HG02852 (cell line): ENCODE measurements at regions not wholly inside any gene's neighbourhood (a gene's known extent, or its start where the extent isn't known, plus 50 kb on each side); places are given as distances from the start of the nearest gene placed in this dataset.
"Not testable (repeated sequence)": the region's sequence is repeated elsewhere in the genome, so short reads cannot be mapped to it uniquely, and the experiment has no call there.

ENCODE experiments used
- ATAC-seq: cut with Tn5 transposase; IDR thresholded peaks from one replicate; pipeline ENCODE4 v1.9.1; 2021; ENCODE audit warnings: mild to moderate bottlenecking, moderate library complexity; ENCODE audit not compliant: unreplicated experiment

GRCh38 chr6:135555550-135555949 is 58.0 kb upstream of the AHI1 start:
- peak; percentile 54 for ATAC-seq

DNA sequence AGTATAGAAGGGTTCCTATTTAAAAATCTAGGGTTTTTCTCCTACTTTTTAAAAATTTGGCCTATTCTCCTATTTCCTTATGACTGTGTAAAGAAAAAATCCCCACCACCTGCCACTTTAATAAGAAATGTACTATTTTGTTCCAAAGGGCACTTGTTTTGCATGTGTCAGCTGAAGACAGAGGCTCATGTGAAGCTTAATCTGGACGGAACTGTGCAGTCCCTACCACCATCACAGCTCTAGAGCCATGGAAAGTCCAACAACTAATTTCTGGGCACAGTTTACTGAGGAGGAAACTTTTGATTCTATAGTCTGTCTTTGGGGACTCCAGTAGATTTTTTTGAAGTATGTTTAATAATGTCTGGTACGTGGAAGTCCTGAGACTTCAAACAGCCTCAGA is 60.0 kb upstream of the AHI1 start:
- no peak for ATAC-seq

DNA sequence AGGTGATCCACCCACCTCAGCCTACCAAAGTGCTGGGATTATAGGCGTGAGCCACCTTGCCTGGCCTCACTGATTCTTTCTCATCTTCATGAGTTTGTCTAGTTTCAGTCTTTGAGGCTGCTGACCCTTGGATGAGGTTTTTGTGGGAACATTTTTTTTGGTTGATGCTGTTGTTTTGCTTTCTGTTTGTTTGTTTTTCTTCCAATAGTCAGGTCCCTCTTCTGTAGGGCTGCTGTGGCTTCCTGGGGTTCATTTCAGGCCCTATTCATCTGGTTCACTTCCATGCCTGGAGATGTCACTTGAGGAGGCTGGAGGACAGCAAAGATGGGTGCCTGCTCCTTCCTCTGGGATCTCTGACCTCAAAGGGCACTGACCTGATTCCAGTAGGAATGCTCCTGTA is 68.1 kb upstream of the AHI1 start:
- not testable (repeated sequence) for ATAC-seq

DNA sequence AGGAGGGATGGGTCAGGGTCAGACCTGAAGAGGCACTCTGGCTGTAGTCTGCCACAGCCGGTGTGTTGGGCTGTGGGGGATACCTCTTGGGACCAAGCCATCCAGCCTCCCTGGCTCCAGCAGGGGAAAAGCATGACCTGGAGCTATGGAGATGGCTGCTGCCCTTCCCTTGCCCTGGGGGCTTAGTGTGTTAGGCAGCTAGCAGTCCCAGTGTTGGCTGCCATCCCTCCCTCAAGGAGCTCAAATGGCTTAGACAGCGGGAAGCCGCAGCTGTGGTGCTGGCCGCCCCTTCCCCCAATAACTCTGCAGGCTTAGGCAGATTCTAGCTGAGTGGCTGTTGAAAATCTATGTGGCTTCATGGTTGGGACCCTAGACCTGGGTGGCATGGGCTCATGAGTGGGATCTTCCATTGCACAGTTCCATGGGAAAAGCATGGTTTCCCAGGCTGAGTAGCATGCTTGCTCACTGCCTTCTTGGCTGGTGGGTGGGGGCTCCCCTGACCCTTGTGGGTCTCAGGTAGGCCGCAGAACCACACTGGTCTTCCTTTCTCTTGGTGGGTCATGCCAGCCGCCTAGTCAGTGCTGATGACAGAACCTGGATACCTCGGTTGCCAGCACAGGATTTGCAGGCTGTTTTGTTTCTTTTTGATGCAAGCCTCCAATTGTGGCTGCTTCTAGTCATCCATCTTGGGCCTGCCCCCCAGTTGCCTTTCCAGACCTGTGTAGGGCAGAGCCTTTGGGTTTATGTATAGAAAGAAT is 69.0 kb upstream of the AHI1 start:
- ATAC-seq = no peak

DNA sequence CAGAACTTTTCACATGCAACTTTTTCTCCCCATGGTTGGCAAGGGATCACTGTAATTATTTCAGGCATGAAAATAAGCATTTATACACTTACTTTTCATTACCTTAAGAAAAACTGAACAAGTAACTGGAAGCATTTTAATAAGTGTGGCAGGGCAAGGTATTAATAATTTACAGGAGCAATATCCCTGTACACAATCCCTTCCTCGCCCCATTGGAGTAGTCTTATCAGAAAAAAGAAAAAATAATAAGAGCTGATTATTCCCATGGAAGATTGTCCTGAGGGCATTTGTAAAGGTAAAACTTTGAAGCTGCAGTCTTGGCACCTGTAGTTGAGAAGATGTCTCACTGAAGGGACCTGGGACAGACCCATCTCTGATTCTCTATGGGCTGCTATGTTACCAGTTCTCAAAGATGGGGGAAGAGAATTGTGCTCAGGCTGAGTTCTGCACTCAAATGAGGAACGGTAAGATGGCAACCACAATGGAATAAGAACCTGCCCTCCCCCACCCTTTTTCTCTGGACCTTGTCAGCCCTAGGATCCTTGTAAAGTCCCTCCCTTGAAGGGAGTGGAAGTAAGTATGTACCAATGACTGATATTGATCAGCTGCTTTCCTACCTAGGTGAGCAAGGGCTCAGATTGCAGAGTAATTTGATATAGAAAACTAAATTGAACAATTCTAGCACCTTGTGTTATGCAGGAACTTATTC is 70.0 kb upstream of the AHI1 start:
- no peak for ATAC-seq

DNA sequence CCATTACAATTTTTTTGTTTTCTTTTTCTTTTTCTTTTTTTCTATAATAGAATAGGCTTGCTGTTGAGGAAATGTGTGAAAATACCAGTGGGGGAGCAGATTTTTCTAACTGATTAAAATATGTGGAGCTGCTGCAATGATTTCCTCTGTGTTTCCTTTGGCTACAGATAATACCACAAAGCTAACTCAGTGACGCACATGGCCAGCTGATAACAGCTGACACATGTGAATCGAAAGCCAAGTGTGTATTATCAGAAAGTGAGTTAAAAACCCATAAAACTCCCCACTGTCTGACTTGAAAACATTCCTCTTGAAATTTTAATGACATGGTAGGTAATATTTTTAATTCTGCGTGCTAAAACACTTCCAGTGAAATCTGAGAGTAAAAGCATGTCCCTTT is 70.8 kb upstream of the AHI1 start:
- peak; percentile 89 for ATAC-seq

DNA sequence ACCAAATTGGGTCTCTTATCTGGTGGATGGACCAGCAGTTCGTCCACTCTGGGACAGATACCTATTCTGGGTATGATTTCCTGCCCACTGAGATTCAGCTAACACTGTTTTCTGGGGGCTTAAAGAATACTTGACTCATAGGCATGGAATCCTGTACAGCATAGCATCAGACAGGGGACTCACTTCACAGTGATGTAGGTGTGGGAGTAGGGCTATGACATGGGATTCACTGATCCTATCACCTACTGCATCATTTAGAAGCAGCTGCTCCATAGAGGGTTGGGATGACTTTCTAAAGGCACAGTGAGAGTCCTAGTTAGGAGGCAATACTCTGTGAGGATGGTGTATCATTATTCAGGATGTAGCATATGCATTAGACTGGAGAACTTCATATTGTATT is 74.5 kb upstream of the AHI1 start:
- ATAC-seq = no peak

DNA sequence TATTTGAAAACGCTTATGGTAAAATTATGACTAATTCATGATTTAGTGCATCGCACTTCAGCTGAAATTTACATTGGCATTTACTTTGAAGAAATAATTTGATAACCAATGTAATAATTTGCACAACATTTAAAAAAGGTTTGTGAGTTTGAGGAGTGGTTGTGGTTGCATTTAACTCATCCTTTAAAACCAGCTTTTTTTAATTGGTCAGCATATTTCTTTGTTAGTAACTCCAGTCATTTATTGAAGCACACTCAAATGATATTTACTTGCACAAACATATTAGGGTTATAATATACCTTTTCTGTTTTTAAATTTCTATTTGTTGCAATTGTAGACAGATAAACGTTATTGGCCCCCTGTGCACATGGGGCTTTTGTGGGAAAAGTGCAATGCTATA is 78.1 kb upstream of the AHI1 start:
- no peak for ATAC-seq

GRCh38 chr6:135576055-135576454 is 78.5 kb upstream of the AHI1 start:
- no peak for ATAC-seq

GRCh38 chr6:135577059-135577538 is 79.6 kb upstream of the AHI1 start:
- ATAC-seq = peak; percentile 98

- ATAC-seq = no peak
Observed at GRCh38 chr6:135578976-135579375, 81.4 kb upstream of the AHI1 start.

DNA sequence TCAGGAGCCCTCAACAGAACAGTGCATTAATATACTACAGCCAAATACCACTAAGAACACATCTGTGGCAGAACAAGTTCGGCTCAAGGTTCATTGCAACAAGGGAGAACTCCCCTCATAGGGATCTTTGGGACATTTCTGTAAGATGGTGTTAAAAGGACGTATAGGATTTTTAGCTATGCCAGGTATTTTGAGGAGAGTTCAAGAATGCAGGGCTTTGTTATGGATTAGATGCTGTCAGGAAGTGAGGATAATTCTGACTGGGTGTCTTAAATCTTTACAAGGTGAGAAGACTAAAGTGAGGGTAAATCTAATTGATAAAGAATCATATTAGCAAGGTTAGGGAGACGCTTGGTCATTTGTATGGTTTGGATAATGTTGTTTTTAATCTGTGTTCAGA is 83.7 kb upstream of the AHI1 start:
- ATAC-seq = no peak

- ATAC-seq = no peak
Observed at GRCh38 chr6:135583256-135583761, 85.8 kb upstream of the AHI1 start.

DNA sequence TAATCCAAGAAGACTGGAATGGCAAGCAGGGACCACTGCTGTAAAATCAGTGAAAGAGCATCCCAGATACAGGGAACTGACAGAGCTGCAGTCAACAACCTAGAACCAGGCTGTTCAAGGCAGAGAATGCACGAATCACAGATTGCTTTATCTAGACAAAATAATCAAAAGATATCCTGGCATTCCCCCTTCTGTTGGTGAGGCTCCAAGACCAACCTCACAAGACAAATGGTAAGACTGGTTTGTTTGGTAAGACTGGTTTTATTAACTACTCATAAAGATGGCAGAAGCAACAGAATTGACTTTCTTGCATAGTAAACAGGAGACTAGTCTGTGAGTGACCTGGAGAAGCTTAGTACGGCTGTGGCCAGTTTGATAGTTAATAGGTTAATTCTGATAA is 88.8 kb upstream of the AHI1 start:
- ATAC-seq = no peak

- no peak for ATAC-seq
Observed at GRCh38 chr6:135586844-135587243, 89.3 kb upstream of the AHI1 start.

GRCh38 chr6:135592276-135592675 is 94.7 kb upstream of the AHI1 start:
- ATAC-seq = no peak

GRCh38 chr6:135594000-135594399 is 96.5 kb upstream of the AHI1 start:
- ATAC-seq = no peak

GRCh38 chr6:135600086-135600702 is 102.7 kb upstream of the AHI1 start:
- no peak for ATAC-seq

GRCh38 chr6:135600931-135601330 is 103.4 kb upstream of the AHI1 start:
- ATAC-seq = no peak

DNA sequence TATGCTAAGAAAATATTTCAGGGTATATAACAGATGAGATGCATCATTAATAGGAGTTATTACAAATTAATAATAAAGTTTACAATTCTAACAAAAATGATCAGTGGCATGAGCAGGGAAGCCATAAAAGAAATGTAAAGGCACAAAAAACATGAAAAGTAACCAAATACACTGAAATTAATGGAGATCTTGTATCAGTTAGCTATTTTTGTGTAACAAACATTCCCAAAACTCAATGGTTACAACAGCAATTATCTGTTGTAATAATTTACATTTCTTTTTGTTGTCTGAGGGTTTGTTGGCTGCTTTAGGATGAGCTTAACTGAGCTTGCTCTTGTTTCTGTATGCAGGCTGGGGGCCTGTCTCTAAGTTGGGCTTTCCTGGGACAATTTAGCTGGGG is 104.3 kb upstream of the AHI1 start:
- no peak for ATAC-seq

- ATAC-seq = no peak
Observed at GRCh38 chr6:135603249-135603648, 105.7 kb upstream of the AHI1 start.
